ENCODE measurements at regions not wholly inside any gene's neighbourhood (a gene's known extent, or its start where the extent isn't known, plus 50 kb on each side); places are given as distances from the start of the nearest gene placed in this dataset.

DNA sequence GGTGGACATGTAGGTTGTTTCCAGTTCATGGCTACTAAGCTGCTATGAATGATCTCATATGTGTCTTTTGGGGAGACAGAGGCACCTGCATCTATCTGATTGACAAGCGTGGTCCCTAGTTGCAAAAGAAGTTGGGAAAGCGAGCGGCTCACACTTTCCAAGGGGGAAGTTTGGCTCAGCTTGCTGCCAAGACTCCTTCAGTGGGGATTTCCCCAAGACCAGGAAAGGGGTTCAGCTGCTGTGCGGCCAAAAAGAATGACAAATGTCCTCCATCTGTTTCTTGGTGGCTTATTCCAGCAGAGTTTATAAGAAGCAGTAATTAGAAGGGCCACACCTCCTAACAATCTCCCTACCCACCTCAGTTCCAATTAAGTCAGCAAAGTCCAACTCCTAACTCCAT lies 128.5 kb upstream of the GALNT2 start:
- CTCF ChIA-PET, result no interaction called here
- H3K9me2 ChIP-seq, result no peaks in the 10 kb centered on the region
- no peaks in the 10 kb centered on the region for H3K79me2 ChIP-seq (ENCODE audit: insufficient read depth)
- no peaks in the 10 kb centered on the region for H3F3A ChIP-seq (replicated peaks; ENCODE audit: insufficient read depth)
- no peaks in the 10 kb centered on the region for H4K20me1 ChIP-seq (ENCODE audit: insufficient read depth)
- no peak overlapping the region for H3K9ac ChIP-seq
- no peak for DNase-seq
- POLR2A ChIA-PET, result no interaction called here
- no peak overlapping the region for H3K4me2 ChIP-seq
- H2AFZ ChIP-seq (ENCODE audit: low read depth), result no peak overlapping the region
- H3K9me3 ChIP-seq, result no peaks in the 10 kb centered on the region
- H3K36me3 ChIP-seq (replicated peaks in 1 of 2; ENCODE audit: control insufficient read depth in 1 of 2, insufficient read depth in 2 of 2, low read length in 1 of 2), result no peaks in the 10 kb centered on the region
- TF ChIP-seq NRF1 (IDR thresholded peaks at IDR 0.05; ENCODE audit: low read depth, low read length) (no peak), FOXM1 (IDR thresholded peaks at IDR 0.05; ENCODE audit: low read depth) (no peak), JUND (IDR thresholded peaks at IDR 0.05) (no peak), GABPA (IDR thresholded peaks at IDR 0.05; ENCODE audit: low read depth) (no peak), EP300 (IDR thresholded peaks at IDR 0.05; ENCODE audit: borderline replicate concordance in 1 of 2, low read depth in 1 of 2, low read length in 1 of 2) (no peak), GATA2 (CRISPR knock-in tag; IDR thresholded peaks at IDR 0.05) (no peak), TCF12 (IDR thresholded peaks at IDR 0.05) (no peak), ELF1 (IDR thresholded peaks at IDR 0.05) (no peak), RCOR1 (IDR thresholded peaks at IDR 0.05; ENCODE audit: low read length) (no peak), RAD21 (IDR thresholded peaks at IDR 0.05; ENCODE audit: low read length) (no peak)
- TF ChIP-seq, protein P1, sequence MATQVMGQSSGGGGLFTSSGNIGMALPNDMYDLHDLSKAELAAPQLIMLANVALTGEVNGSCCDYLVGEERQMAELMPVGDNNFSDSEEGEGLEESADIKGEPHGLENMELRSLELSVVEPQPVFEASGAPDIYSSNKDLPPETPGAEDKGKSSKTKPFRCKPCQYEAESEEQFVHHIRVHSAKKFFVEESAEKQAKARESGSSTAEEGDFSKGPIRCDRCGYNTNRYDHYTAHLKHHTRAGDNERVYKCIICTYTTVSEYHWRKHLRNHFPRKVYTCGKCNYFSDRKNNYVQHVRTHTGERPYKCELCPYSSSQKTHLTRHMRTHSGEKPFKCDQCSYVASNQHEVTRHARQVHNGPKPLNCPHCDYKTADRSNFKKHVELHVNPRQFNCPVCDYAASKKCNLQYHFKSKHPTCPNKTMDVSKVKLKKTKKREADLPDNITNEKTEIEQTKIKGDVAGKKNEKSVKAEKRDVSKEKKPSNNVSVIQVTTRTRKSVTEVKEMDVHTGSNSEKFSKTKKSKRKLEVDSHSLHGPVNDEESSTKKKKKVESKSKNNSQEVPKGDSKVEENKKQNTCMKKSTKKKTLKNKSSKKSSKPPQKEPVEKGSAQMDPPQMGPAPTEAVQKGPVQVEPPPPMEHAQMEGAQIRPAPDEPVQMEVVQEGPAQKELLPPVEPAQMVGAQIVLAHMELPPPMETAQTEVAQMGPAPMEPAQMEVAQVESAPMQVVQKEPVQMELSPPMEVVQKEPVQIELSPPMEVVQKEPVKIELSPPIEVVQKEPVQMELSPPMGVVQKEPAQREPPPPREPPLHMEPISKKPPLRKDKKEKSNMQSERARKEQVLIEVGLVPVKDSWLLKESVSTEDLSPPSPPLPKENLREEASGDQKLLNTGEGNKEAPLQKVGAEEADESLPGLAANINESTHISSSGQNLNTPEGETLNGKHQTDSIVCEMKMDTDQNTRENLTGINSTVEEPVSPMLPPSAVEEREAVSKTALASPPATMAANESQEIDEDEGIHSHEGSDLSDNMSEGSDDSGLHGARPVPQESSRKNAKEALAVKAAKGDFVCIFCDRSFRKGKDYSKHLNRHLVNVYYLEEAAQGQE (IDR thresholded peaks at IDR 0.05; ENCODE audit: low read depth, low read length), result no peak
- TF ChIP-seq, protein P2, sequence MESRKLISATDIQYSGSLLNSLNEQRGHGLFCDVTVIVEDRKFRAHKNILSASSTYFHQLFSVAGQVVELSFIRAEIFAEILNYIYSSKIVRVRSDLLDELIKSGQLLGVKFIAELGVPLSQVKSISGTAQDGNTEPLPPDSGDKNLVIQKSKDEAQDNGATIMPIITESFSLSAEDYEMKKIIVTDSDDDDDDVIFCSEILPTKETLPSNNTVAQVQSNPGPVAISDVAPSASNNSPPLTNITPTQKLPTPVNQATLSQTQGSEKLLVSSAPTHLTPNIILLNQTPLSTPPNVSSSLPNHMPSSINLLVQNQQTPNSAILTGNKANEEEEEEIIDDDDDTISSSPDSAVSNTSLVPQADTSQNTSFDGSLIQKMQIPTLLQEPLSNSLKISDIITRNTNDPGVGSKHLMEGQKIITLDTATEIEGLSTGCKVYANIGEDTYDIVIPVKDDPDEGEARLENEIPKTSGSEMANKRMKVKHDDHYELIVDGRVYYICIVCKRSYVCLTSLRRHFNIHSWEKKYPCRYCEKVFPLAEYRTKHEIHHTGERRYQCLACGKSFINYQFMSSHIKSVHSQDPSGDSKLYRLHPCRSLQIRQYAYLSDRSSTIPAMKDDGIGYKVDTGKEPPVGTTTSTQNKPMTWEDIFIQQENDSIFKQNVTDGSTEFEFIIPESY (IDR thresholded peaks at IDR 0.05; ENCODE audit: borderline replicate concordance, low read depth), result no peak
- 41% methylated on average over 4 of the region's 4 CpGs for WGBS (ENCODE audit: low lambda C conversion rate)
- peaks cover 10 to 37% of the 10 kb centered on the region in 2 experiments; a peak in 3 of 4 replicates for H3K4me1 ChIP-seq (ENCODE audit: control insufficient read depth in 1 of 2, insufficient read depth in 2 of 2, low read depth in 1 of 2, low read length in 1 of 2)
- no peak overlapping the region for H3K27ac ChIP-seq (ENCODE audit: low read depth in 2 of 2, low read length in 1 of 2)
- H3K4me3 ChIP-seq (ENCODE audit: low read depth in 2 of 2, low read length in 1 of 2), result no peak overlapping the region
- no peaks in the 10 kb centered on the region for H3K27me3 ChIP-seq (ENCODE audit: insufficient read depth)

DNA sequence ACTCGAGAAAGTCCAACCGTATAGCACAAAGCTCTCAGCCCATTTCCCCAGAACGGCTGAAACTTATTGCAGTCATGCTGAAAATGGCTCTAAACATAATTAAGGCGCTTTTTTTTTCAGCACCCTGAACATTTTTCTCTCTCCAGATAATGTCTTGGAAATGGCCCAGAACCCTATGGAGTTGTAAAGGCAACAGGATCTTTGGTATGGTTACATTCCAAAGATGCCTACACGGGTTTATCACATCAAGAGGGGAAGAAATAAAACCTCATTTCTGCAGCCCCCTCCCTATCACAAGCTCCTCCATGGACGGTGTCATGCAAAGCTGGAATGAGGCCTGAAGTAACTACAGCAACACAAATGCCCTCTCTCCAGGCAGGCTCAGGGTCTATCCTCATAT lies 126.4 kb upstream of the GALNT2 start:
- WGBS (ENCODE audit: low lambda C conversion rate), result 33% methylated on average over 6 of the region's 6 CpGs
- Histone ChIP-seq H3K79me2 (ENCODE audit: insufficient read depth) (no peaks in the 10 kb centered on the region), H2AFZ (ENCODE audit: low read depth) (no peak overlapping the region), H3K9ac (no peak overlapping the region), H3K36me3 (replicated peaks in 1 of 2; ENCODE audit: control insufficient read depth in 1 of 2, insufficient read depth in 2 of 2, low read length in 1 of 2) (no peaks in the 10 kb centered on the region), H3F3A (replicated peaks; ENCODE audit: insufficient read depth) (no peaks in the 10 kb centered on the region), H3K4me2 (no peak overlapping the region), H3K9me2 (no peaks in the 10 kb centered on the region), H3K4me3 (ENCODE audit: low read depth in 2 of 2, low read length in 1 of 2) (no peak overlapping the region), H3K27ac (ENCODE audit: low read depth in 2 of 2, low read length in 1 of 2) (no peak overlapping the region), H3K27me3 (ENCODE audit: insufficient read depth) (no peaks in the 10 kb centered on the region), H4K20me1 (ENCODE audit: insufficient read depth) (no peaks in the 10 kb centered on the region), H3K9me3 (no peaks in the 10 kb centered on the region), H3K4me1 (ENCODE audit: control insufficient read depth in 1 of 2, insufficient read depth in 2 of 2, low read depth in 1 of 2, low read length in 1 of 2) (peaks cover 10 to 55% of the 10 kb centered on the region in 2 experiments; a peak in 3 of 4 replicates)
- POLR2A ChIA-PET, result no interaction called here
- DNase-seq, result no peak
- CTCF ChIA-PET, result interaction anchor here (0.6 kb wide), 1 partner anchor 25 kb away, joined by 3 read pairs; no protein-coding TSS in a partner anchor
- TF ChIP-seq NFIC (IDR thresholded peaks at IDR 0.05; ENCODE audit: borderline replicate concordance) (no peak), FOXM1 (IDR thresholded peaks at IDR 0.05; ENCODE audit: low read depth) (no peak), RCOR1 (IDR thresholded peaks at IDR 0.05; ENCODE audit: low read length) (no peak), RFX5 (IDR thresholded peaks at IDR 0.05; ENCODE audit: low read length) (no peak), CHD2 (IDR thresholded peaks at IDR 0.05; ENCODE audit: low read length, partially characterized antibody) (no peak)
- TF ChIP-seq, protein P3, sequence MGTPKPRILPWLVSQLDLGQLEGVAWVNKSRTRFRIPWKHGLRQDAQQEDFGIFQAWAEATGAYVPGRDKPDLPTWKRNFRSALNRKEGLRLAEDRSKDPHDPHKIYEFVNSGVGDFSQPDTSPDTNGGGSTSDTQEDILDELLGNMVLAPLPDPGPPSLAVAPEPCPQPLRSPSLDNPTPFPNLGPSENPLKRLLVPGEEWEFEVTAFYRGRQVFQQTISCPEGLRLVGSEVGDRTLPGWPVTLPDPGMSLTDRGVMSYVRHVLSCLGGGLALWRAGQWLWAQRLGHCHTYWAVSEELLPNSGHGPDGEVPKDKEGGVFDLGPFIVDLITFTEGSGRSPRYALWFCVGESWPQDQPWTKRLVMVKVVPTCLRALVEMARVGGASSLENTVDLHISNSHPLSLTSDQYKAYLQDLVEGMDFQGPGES (IDR thresholded peaks at IDR 0.05; ENCODE audit: low read depth, low read length), result no peak
- TF ChIP-seq, protein P4, sequence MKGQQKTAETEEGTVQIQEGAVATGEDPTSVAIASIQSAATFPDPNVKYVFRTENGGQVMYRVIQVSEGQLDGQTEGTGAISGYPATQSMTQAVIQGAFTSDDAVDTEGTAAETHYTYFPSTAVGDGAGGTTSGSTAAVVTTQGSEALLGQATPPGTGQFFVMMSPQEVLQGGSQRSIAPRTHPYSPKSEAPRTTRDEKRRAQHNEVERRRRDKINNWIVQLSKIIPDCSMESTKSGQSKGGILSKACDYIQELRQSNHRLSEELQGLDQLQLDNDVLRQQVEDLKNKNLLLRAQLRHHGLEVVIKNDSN (IDR thresholded peaks at IDR 0.05; ENCODE audit: borderline replicate concordance, low read depth), result no peak
- TF ChIP-seq, protein P2 (IDR thresholded peaks at IDR 0.05; ENCODE audit: borderline replicate concordance, low read depth), result no peak

All from SK-N-SH (cell line).